Smooth muscle cell (in vitro differentiated cells): ENCODE measurements at regions not wholly inside any gene's neighbourhood (a gene's known extent, or its start where the extent isn't known, plus 50 kb on each side); places are given as distances from the start of the nearest gene placed in this dataset.
A peak's percentile ranks its signal among the peaks of the same experiment; 100 is the strongest.

ENCODE experiments used
- DNase-seq: peaks from one replicate; lab custom pipeline; 2025; ENCODE audit not compliant: unreplicated experiment; lab: John Stamatoyannopoulos, UW
- H2AFZ ChIP-seq: fragments of 200-600 bp; sonication (generic); 2 replicates; pipeline ENCODE4 v1.6.0; 2016; ENCODE audit warnings: antibody characterized with exemption, low read depth, mild to moderate bottlenecking
- H3F3A ChIP-seq: fragments of 200-600 bp; sonication (generic); 2 replicates; pipeline ENCODE4 v1.6.0; 2017; ENCODE audit warnings: antibody characterized with exemption, low read depth
- H3K27ac ChIP-seq: fragments of 200-600 bp; sonication (generic); 2 replicates; pipeline ENCODE4 v1.5.1; 2016; ENCODE audit warnings: low read depth, mild to moderate bottlenecking
- H3K27me3 ChIP-seq: fragments of 200-600 bp; sonication (generic); 2 replicates; pipeline ENCODE4 v1.6.1; 2016; ENCODE audit warnings: low read depth, mild to moderate bottlenecking
- H3K36me3 ChIP-seq: fragments of 200-600 bp; sonication (generic); 2 replicates; pipeline ENCODE4 v1.5.1; 2016; ENCODE audit warnings: low read depth
- H3K4me1 ChIP-seq: fragments of 200-600 bp; sonication (generic); 2 replicates; pipeline ENCODE4 v1.5.1; 2016; ENCODE audit warnings: low read depth
- H3K4me2 ChIP-seq: fragments of 200-600 bp; sonication (generic); 2 replicates; pipeline ENCODE4 v1.6.0; 2016; ENCODE audit warnings: mild to moderate bottlenecking
- H3K4me3 ChIP-seq: fragments of 200-600 bp; sonication (generic); 2 replicates; pipeline ENCODE4 v1.5.1; 2016; ENCODE audit warnings: mild to moderate bottlenecking
- H3K79me2 ChIP-seq: fragments of 200-600 bp; sonication (generic); 2 replicates; pipeline ENCODE4 v1.6.0; 2016; ENCODE audit warnings: low read depth, mild to moderate bottlenecking
- H3K9ac ChIP-seq: fragments of 200-600 bp; sonication (generic); 2 replicates; pipeline ENCODE4 v1.6.0; 2016; ENCODE audit warnings: low read depth
- H3K9me3 ChIP-seq: fragments of 200-600 bp; sonication (generic); replicated peaks from 2 replicates; pipeline ENCODE4 v1.5.1; 2016; ENCODE audit warnings: low read depth
- H4K20me1 ChIP-seq: fragments of 200-600 bp; sonication (generic); 2 replicates; pipeline ENCODE4 v1.6.0; 2016; ENCODE audit warnings: low read depth
- WGBS: methylation state at CpG from one replicate; pipeline ENCODE4 v1.1.7; 2016; ENCODE audit warnings: low lambda C conversion rate; 5-methylcytosine and 5-hydroxymethylcytosine counted together
- TF ChIP-seq, protein P1 (sequence below): fragments of 200-600 bp; sonication (generic); IDR thresholded peaks from 2 replicates; pipeline ENCODE4 v1.5.1; 2017; ENCODE audit warnings: borderline replicate concordance, mild to moderate bottlenecking, antibody characterized with exemption; ENCODE audit not compliant: insufficient read depth, poor library complexity, severe bottlenecking

DNA sequence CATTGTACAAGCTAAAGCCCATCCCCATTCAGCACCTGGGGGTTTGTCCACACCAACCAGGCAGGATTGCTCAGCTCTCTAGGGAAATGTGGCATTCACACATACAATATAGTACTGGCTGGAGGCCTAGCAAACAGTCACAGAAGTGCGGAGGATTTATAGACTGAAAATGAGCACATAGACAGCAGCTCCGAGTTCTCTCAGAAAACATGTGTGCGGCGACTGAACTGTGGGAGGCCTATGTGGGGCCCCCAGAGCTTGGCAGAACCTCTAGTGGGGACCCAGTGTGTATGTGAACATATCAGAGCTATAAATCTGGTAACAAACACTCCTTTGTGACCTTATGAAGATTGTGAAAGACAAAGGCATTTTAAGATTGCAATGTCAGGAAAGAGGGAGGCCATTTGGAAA is 431.1 kb downstream of the DTWD2 start:
- Histone ChIP-seq H3K79me2 (no peaks in the 10 kb centered on the region), H3K4me2 (no peak overlapping the region), H3K9ac (no peak overlapping the region), H3K27ac (no peak overlapping the region), H4K20me1 (no peaks in the 10 kb centered on the region), H3K9me3 (no peaks in the 10 kb centered on the region), H3K4me1 (peaks cover 10% of the 10 kb centered on the region), H2AFZ (peak overlapping the region; percentile 46), H3F3A (no peaks in the 10 kb centered on the region), H3K4me3 (no peak overlapping the region), H3K36me3 (no peaks in the 10 kb centered on the region), H3K27me3 (no peaks in the 10 kb centered on the region)
- DNase-seq, result no peak
- 92% methylated on average over 4 of the region's 4 CpGs for WGBS
- TF ChIP-seq, protein P1, sequence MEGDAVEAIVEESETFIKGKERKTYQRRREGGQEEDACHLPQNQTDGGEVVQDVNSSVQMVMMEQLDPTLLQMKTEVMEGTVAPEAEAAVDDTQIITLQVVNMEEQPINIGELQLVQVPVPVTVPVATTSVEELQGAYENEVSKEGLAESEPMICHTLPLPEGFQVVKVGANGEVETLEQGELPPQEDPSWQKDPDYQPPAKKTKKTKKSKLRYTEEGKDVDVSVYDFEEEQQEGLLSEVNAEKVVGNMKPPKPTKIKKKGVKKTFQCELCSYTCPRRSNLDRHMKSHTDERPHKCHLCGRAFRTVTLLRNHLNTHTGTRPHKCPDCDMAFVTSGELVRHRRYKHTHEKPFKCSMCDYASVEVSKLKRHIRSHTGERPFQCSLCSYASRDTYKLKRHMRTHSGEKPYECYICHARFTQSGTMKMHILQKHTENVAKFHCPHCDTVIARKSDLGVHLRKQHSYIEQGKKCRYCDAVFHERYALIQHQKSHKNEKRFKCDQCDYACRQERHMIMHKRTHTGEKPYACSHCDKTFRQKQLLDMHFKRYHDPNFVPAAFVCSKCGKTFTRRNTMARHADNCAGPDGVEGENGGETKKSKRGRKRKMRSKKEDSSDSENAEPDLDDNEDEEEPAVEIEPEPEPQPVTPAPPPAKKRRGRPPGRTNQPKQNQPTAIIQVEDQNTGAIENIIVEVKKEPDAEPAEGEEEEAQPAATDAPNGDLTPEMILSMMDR, result no peak

DNA sequence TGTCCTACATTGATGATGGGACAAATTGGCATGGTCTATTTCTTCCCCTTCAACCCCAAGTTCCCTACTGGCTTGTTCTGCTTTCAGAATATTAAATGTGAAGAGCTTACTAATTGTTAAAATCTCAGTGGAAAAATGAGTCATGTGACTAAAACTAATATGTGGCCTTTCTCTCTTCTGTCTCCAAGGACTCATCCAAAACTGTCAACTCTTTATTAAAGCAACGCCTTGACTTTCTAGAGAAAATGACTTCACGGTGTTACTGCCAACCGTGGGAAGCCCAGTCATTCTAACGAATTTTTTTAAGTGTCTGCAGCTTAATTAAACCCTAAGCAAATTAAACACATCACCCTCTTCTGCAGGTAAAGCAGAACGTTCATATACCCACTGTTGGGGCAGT is 431.6 kb downstream of the DTWD2 start:
- Histone ChIP-seq H3K27ac (no peak overlapping the region), H3K36me3 (no peaks in the 10 kb centered on the region), H3K79me2 (no peaks in the 10 kb centered on the region), H3K9me3 (no peaks in the 10 kb centered on the region), H3K27me3 (no peaks in the 10 kb centered on the region), H3K4me1 (peaks cover 10% of the 10 kb centered on the region), H2AFZ (no peak overlapping the region), H3K4me3 (no peak overlapping the region), H3K9ac (no peak overlapping the region), H3K4me2 (no peak overlapping the region), H4K20me1 (no peaks in the 10 kb centered on the region), H3F3A (no peaks in the 10 kb centered on the region)
- TF ChIP-seq, protein P1, result no peak
- WGBS, result 90% methylated on average over 5 of the region's 5 CpGs
- DNase-seq, result no peak

DNA sequence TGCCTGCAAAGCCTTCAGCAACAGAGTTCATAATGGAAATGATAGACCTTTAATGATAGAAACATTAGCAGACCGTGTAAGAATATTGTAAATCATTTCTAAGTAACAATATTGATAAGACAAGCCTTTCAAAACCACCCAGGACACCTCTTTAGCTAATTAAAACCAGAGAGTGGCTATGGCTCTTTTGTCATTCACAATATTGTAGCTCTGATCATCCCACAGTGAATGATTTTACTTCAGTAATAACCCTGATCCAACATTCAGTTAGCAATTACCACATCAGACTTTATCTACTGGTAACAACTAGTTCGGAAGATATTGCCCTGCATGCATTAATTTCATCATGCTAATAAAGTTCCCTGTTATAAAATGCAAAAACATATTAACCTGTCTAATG is 432.6 kb downstream of the DTWD2 start:
- Histone ChIP-seq H3F3A (no peaks in the 10 kb centered on the region), H3K4me3 (no peak overlapping the region), H3K79me2 (no peaks in the 10 kb centered on the region), H2AFZ (no peak overlapping the region), H3K9me3 (no peaks in the 10 kb centered on the region), H3K9ac (no peak overlapping the region), H3K27ac (no peak overlapping the region), H3K4me1 (peaks cover 10% of the 10 kb centered on the region), H3K27me3 (no peaks in the 10 kb centered on the region), H3K36me3 (no peaks in the 10 kb centered on the region), H4K20me1 (no peaks in the 10 kb centered on the region), H3K4me2 (no peak overlapping the region)
- DNase-seq, result no peak
- TF ChIP-seq, protein P1, result no peak
- 83% methylated on average over 2 of the region's 2 CpGs for WGBS

DNA sequence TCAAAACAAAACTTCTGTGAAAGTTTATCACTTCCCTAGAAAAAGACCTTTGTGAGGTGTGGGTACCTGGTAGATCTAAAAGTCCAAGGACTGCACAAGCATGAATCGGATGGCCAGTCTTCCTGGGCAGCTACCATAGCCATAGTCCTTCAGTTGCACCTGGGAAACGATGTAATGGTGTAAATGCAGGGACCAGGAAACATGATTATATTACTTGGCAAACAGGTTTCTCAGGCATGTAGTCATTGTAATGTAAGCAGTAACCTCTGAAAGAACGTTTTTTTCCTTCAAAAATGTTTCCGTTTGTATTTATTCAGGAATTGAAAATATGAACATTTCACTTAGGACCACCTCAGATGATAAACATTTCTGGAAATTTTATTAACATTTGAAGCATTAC is 433.4 kb downstream of the DTWD2 start:
- Histone ChIP-seq H3K4me2 (no peak overlapping the region), H3K4me3 (no peak overlapping the region), H3F3A (no peaks in the 10 kb centered on the region), H4K20me1 (no peaks in the 10 kb centered on the region), H3K9me3 (no peaks in the 10 kb centered on the region), H3K36me3 (no peaks in the 10 kb centered on the region), H3K4me1 (peaks cover 10% of the 10 kb centered on the region), H3K79me2 (no peaks in the 10 kb centered on the region), H3K27me3 (no peaks in the 10 kb centered on the region), H3K9ac (no peak overlapping the region), H3K27ac (no peak overlapping the region), H2AFZ (peak overlapping the region; percentile 2)
- WGBS, result 79% methylated on average over 4 of the region's 4 CpGs
- TF ChIP-seq, protein P1, result no peak
- no peak for DNase-seq
